ENCODE measurements at regions not wholly inside any gene's neighbourhood (a gene's known extent, or its start where the extent isn't known, plus 50 kb on each side); places are given as distances from the start of the nearest gene placed in this dataset.

- no peak for TF ChIP-seq EZH2 (IDR thresholded peaks at IDR 0.05; ENCODE audit: low read length)
- TF ChIP-seq, protein P1, sequence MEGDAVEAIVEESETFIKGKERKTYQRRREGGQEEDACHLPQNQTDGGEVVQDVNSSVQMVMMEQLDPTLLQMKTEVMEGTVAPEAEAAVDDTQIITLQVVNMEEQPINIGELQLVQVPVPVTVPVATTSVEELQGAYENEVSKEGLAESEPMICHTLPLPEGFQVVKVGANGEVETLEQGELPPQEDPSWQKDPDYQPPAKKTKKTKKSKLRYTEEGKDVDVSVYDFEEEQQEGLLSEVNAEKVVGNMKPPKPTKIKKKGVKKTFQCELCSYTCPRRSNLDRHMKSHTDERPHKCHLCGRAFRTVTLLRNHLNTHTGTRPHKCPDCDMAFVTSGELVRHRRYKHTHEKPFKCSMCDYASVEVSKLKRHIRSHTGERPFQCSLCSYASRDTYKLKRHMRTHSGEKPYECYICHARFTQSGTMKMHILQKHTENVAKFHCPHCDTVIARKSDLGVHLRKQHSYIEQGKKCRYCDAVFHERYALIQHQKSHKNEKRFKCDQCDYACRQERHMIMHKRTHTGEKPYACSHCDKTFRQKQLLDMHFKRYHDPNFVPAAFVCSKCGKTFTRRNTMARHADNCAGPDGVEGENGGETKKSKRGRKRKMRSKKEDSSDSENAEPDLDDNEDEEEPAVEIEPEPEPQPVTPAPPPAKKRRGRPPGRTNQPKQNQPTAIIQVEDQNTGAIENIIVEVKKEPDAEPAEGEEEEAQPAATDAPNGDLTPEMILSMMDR (optimal IDR thresholded peaks at IDR 0.05 in 1 of 3, IDR thresholded peaks at IDR 0.05 in 1 of 3, conservative IDR thresholded peaks at IDR 0.05 in 1 of 3; ENCODE audit: extremely low read depth in 1 of 3, insufficient read depth in 2 of 3, low read length in 3 of 3): no peak
Measured at GRCh38 chr9:126160067-126160853, 166.4 kb upstream of the MVB12B start.
